ENCODE measurements at regions not wholly inside any gene's neighbourhood (a gene's known extent, or its start where the extent isn't known, plus 50 kb on each side); places are given as distances from the start of the nearest gene placed in this dataset.

GRCh38 chr16:22699356-22699755 is 114.6 kb upstream of the HS3ST2 start:
- Histone ChIP-seq H2AFZ (replicated peaks; ENCODE audit: low read length, poor library complexity) (no peak overlapping the region), H3K9ac (ENCODE audit: low read depth, low read length) (no peak overlapping the region), H3K9me1 (ENCODE audit: insufficient read depth, low read length) (no peaks in the 10 kb centered on the region), H4K91ac (ENCODE audit: insufficient read depth, low read depth, low read length) (no peak overlapping the region), H3K36me3 (ENCODE audit: control insufficient read depth, insufficient read depth, low read length) (no peaks in the 10 kb centered on the region), H2AK5ac (ENCODE audit: low read depth, low read length) (no peak overlapping the region), H2BK20ac (ENCODE audit: low read depth, low read length) (no peak overlapping the region), H2AK9ac (replicated peaks; ENCODE audit: low read depth, low read length, poor library complexity) (no peak overlapping the region), H3K4ac (ENCODE audit: low read depth, low read length) (no peak overlapping the region), H3K4me1 (ENCODE audit: control insufficient read depth, insufficient read depth, low read length) (no peaks in the 10 kb centered on the region), H2BK15ac (ENCODE audit: low read depth, low read length) (no peak overlapping the region), H2BK5ac (ENCODE audit: low read depth, low read length, poor library complexity, severe bottlenecking) (no peak overlapping the region), H3K4me3 (ENCODE audit: insufficient read depth, low read depth, low read length) (no peak overlapping the region), H3K14ac (replicated peaks; ENCODE audit: low read depth, low read length) (no peak overlapping the region), H3K79me1 (ENCODE audit: low read depth in 1 of 2, low read length in 2 of 2) (no peaks in the 10 kb centered on the region), H4K20me1 (ENCODE audit: insufficient read depth, low read length) (no peaks in the 10 kb centered on the region), H3K27me3 (ENCODE audit: control insufficient read depth, insufficient read depth, low read length) (no peaks in the 10 kb centered on the region), H4K5ac (ENCODE audit: low read depth, low read length) (no peak overlapping the region), H2BK120ac (ENCODE audit: low read depth, low read length) (no peak overlapping the region), H3K23ac (ENCODE audit: low read depth, low read length) (no peak overlapping the region), H3K9me3 (ENCODE audit: control insufficient read depth, insufficient read depth, low read length) (no peaks in the 10 kb centered on the region), H3K27ac (ENCODE audit: insufficient read depth, low read length) (no peak overlapping the region), H3K56ac (ENCODE audit: extremely low read depth, insufficient read depth, low read length) (no peak overlapping the region), H3K4me2 (ENCODE audit: low read depth, low read length) (no peak overlapping the region), H3K18ac (ENCODE audit: low read depth, low read length) (no peak overlapping the region), H4K8ac (ENCODE audit: low read depth in 2 of 2, low read length in 2 of 2) (no peak overlapping the region)
- ChIA-PET POLR2A (ENCODE audit: unreplicated experiment) (no interaction called here), CTCF (interaction anchor here (1.2 kb wide), 1 partner anchor 1118 kb away, joined by 4 read pairs; no protein-coding TSS in a partner anchor)
- dilution Hi-C loops (cut with HindIII; ENCODE audit: low sequenced_read_pairs, unreplicated experiment) = no loop called here
- no peak for ATAC-seq (ENCODE audit: low read depth)
- intact Hi-C loops (cut with micrococcal nuclease) = loop anchor here (10.0 kb wide), 1 partner anchor 1415 kb away; no protein-coding TSS in a partner anchor
- in situ Hi-C loops (cut with MboI; ENCODE audit: low sequenced_read_pairs) = loop anchor here (5.0 kb wide), 2 partner anchors 52 to 1117 kb away; no protein-coding TSS in a partner anchor
- BruUV-seq (replicated peaks) = no TSS peak
- DNase-seq = no peak
- no CpG with 5 or more reads among the region's 5 CpGs for WGBS, 2 experiments (ENCODE audit: extremely low coverage in 2 of 2, insufficient read length in 1 of 2)
- no peak for TF ChIP-seq CTCF (conservative IDR thresholded peaks at IDR 0.05; ENCODE audit: low read depth, low read length)
- TF ChIP-seq CEBPB (IDR thresholded peaks at IDR 0.05; ENCODE audit: low read depth, low read length) = no peak
- TF ChIP-seq SMC3 (IDR thresholded peaks at IDR 0.05; ENCODE audit: low read depth, low read length) = no peak
- TF ChIP-seq MXI1 (IDR thresholded peaks at IDR 0.05; ENCODE audit: borderline replicate concordance, low read depth, low read length) = no peak
- no peak for TF ChIP-seq USF2 (IDR thresholded peaks at IDR 0.05; ENCODE audit: low read depth, low read length)
- no peak for TF ChIP-seq CHD1 (IDR thresholded peaks at IDR 0.05; ENCODE audit: low read depth, low read length)
- no peak for TF ChIP-seq MAFK (IDR thresholded peaks at IDR 0.05; ENCODE audit: low read depth, low read length)
- TF ChIP-seq RCOR1 (IDR thresholded peaks at IDR 0.05; ENCODE audit: insufficient replicate concordance, low read length) = no peak
- no peak for TF ChIP-seq MAZ (IDR thresholded peaks at IDR 0.05; ENCODE audit: borderline replicate concordance, low read depth, low read length)
- no peak for TF ChIP-seq ELK1 (IDR thresholded peaks at IDR 0.05; ENCODE audit: borderline replicate concordance, low read depth, low read length)
- TF ChIP-seq RFX5 (IDR thresholded peaks at IDR 0.05; ENCODE audit: low read depth, low read length) = no peak
- no peak for TF ChIP-seq RAD21 (IDR thresholded peaks at IDR 0.05; ENCODE audit: low read length)
